Skin epidermis (tissue), 12 donors: ENCODE measurements at regions not wholly inside any gene's neighbourhood (a gene's known extent, or its start where the extent isn't known, plus 50 kb on each side); places are given as distances from the start of the nearest gene placed in this dataset.
"Not testable (repeated sequence)": the region's sequence is repeated elsewhere in the genome, so short reads cannot be mapped to it uniquely, and the experiment has no call there.

Experiments used
- H3K27ac ChIP-seq, 21 experiments: fragments of 200-600 bp; sonication (generic) in 11 of 21; one replicate each; pipeline ENCODE4 v1.5.0; 2020; ENCODE audit warnings: mild to moderate bottlenecking in 3 of 21, inconsistent platforms in 2 of 21, moderate library complexity in 2 of 21
- H3K4me3 ChIP-seq, 7 experiments: fragments of 200-600 bp; sonication (generic) in 2 of 7; one replicate each; pipeline ENCODE4 v1.5.0; 2020; ENCODE audit warnings: inconsistent platforms in 2 of 7, mild to moderate bottlenecking in 2 of 7, moderate library complexity in 1 of 7

DNA sequence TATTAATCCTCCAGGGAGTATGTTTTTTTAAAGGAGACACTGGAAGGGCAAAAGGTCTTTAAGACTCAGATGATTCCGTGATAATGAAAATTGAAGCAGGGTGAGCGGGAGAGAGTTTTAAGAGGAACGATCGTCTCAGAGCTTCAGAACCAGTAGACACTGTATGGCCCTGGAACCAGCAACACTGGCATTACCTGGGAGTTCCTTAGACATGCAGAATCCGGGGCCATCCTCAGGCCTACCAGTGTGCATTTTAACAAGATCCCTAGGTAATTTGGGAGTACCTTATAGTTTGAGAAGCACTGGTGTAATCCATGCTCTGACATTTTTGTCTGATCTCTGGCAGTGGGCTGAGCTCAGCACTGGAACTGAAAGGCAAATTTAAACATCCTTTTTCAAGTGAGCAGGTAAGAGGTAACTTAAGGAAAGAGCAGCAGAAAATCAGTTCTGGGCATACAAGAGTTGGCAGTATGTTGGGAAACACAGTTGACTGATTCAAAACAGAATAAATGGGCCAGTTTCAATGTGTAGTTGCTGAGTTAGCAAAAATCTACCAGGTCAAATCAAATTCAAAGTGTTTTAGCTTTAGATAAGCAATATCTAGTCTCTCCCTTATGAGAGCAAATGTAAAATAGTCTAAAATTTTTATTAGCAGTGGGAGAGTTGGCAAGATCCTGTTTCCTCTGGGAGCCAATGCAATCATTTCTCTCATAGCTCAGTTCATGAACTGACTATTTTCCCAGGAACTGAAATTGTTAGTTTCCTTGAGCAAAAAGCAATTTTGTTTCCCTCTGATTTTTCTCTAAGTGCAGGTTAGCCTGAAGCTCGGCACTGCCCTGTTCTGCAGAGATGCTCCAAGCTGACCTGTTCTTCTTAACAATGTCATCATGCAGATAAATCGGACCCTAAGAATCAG is 97.2 kb upstream of the ELMO1 start:
- Histone ChIP-seq H3K27ac (no peak overlapping the region), H3K4me3 (no peak overlapping the region)

DNA sequence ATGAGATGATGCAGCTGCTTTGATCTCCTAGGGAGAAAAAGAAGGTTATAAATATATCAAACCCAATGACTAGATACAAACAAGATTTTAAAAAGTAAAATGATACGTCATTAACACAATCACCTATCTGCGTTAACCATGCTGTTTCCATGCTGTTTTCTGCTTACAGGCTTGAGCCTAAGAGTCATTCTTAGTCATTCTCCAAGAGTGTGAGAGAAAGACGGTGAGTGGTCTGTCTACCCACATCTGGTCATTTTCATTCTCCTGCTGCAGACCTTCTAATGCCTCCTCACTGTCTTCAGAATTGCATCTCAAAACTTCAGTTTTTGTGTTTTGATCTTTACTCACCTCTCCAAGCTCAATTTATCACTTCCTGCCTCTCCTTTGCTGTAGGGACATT is 98.0 kb upstream of the ELMO1 start:
- Histone ChIP-seq H3K27ac (no peak overlapping the region), H3K4me3 (no peak overlapping the region)

DNA sequence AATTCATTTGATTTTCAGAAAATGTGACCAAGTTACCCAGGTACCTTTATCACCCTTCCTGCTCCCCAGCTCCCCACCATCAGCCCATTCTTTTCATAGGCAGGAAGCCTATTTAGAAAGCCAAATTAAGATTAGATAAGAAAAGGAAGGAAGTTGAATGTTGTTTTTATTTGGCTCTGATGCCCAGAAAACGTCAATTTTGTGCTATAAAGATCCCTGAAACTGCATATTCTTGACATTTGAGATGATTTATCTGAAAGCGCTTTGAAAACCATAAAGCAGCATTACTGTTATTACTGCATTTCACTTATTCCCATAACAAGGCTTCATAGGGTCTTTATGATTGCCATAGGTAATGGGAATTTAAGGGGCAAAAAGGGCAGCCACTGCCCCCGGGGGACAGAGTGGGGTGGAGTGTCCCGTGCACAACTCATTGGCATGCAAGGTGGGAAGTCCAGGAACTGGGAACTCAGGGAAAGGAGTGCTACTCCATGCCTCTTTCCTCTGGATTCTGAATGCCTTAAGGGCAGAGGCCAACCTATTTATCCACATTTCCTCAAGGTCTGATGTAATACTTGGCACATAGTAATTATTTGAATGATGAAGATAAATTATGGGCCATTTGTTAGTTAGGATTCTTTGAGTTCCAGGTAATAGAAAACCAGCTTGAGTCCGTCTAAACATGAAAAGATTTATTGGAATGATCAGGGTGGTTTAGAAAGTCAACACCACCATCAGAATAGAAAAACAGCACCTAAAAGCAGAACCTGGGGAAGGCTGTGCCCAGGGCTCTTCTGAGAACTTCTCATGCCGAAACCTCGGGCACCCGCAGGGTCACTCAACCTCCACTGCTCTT is 100.6 kb upstream of the ELMO1 start:
- H3K4me3 ChIP-seq: no peak overlapping the region
- H3K27ac ChIP-seq: no peak overlapping the region

DNA sequence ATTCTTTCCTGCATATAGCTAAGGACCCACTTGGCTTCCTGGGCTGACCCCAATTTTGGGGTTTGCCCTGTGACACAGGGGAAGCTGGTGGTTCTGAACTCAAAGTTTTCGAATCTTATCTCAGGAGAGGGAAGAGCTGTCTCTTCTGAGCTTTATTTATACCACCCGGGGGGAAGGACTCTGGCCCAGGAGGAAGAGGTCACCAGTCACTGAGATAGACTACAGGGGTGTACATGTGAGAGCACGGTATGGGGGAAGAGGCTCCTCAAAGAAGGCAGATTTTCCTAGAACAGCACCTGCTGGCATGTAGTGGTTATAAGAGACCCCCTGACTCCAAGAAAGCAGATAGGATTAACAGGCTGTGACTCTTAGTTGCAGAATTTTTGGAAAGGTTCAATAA is 101.8 kb upstream of the ELMO1 start:
- Histone ChIP-seq H3K4me3 (no peak overlapping the region), H3K27ac (no peak overlapping the region)

DNA sequence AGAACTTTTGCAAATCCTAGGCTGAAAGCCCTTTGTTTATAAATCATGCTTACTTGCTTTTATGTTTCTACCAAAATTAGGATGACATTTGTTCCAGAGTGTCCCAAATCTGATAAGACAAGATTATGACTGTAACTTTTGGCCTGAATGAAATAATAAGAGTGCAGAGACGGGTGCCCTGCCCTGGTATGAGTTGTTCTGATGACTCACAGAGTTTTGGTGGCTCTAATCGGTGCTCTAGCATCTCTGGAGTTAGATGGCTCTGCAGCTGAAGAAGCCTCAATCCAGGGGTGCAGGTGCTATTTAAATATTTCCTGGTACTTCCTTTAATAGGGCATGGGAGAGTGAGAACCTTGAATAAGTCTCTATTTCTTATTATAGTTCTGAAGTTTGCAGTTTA is 102.2 kb upstream of the ELMO1 start:
- no peak overlapping the region for H3K27ac ChIP-seq
- H3K4me3 ChIP-seq: no peak overlapping the region

DNA sequence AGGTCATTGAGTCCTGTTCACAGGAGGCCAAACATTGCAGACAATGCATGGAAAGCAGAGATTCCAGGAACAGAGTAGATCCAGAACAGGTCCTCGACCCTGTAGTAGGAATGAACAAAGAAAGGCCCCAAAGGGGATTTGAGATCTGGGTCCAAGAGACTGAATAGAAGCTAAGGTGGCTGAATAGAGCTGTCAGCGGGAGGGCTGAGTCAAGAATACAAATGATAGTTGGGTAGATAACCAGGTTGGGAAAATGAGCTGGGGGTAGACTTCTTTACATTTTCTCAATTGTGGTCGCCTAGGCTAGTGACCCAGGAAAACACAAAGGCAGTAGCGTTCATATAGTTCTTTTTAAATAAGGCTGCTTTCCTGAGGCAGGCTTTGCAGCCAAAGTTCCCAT is 103.4 kb upstream of the ELMO1 start:
- Histone ChIP-seq H3K4me3 (no peak overlapping the region), H3K27ac (no peak overlapping the region)

DNA sequence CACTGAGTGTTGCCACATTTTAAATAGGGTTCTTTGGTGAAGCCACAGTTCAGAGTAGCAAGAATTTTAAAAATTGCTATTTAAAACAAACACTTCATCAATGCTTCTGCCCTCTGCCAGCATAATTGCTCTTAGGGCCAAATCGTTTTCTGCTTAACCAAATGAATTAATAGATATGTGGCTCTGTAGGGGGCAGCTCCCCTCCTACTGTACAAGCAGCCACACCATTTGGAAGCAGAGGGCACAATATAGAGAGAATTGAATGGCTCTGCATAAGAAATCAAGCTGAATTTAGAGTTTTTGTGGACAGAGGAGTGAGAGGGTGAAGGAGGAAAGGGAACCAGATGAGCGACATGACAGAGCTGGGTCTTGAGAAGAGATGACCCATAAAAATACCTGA is 103.8 kb upstream of the ELMO1 start:
- not testable (repeated sequence) for H3K4me3 ChIP-seq, H3K27ac ChIP-seq

DNA sequence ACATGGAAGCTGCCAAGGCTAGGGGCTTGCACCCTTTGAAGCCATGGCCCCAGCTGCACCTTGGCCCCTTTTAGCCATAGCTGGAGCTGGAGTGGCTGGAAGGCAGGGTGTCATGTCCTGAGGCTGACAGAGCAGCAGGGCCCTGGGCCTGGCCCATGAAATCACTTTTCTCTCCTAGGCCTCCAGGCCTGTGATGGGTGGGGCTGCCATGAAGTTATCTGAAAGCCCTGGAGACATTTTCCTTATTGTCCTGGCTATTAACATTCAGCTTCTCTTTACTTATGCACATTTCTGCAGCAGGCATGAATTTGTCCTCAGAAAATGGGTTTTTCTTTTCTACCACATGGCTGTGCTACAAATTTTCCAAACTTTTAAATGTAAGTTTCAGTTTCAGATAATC is 106.9 kb upstream of the ELMO1 start:
- Histone ChIP-seq H3K4me3 (no peak overlapping the region), H3K27ac (no peak overlapping the region)

DNA sequence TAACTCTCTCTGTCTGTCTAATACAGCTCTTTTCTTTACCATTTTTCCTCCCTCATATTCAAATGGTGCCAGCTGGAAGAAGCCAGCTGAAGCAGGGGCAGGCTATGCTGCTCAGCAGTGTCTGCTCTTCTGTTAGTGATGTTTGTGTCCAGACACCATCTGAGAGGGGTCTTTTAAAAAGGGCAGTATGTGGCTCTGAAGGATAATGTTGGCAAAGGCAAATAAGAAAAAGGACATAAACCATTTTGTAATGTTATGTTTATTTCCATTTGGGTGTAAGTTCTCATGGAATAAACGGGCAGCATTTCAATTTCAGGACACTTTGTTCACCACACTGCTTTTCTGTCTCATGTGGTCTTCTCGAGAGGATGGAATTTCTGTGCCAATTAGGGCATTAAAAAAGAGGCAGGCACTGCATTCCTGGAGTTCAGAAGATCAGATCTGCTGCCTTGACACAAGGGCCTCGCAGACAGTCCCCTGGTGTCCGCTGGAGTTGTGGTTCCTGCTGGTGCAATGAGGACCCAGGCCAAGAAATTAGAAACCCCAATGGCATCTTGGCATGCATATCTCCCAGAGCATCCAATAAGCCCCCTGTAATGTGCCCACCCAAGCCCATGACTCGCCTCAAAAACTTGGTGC is 109.0 kb upstream of the ELMO1 start:
- no peak overlapping the region for H3K4me3 ChIP-seq
- H3K27ac ChIP-seq: no peak overlapping the region

DNA sequence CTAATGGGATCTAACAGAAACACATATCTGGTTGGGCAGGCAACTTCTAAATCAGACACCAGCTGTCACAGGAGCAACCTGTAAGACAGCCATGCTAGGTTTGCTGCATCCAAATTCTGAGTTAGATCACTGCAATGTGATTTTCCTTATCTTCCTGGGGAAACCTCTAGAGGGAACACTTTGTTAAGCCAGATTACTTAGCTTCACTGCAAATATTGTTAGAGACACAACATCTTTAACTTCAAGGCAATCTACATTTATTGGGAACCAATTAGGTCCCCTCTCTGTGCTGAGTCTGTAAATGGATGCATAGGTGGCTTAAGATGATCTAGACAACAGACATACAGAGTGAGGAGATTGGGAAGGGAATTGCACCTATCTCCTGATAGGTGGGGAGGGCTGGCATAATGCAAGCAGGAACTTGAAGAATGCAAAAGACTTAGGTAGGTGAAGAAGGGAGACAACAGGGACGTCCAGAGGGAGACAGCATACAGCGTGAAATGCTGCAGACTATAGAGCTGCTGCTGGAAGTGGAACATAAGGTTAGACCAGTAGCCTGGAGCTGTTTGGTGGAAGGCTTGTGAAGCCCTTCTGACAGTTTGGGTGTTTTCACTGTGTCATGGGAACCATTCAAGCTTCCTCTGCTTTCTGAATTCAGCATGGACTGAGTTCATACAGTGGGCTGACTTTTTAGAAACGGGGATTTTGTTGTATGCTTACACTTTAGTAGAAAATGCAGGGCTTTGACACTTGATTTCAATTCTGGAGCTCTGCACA is 109.8 kb upstream of the ELMO1 start:
- H3K4me3 ChIP-seq: no peak overlapping the region
- no peak overlapping the region for H3K27ac ChIP-seq

DNA sequence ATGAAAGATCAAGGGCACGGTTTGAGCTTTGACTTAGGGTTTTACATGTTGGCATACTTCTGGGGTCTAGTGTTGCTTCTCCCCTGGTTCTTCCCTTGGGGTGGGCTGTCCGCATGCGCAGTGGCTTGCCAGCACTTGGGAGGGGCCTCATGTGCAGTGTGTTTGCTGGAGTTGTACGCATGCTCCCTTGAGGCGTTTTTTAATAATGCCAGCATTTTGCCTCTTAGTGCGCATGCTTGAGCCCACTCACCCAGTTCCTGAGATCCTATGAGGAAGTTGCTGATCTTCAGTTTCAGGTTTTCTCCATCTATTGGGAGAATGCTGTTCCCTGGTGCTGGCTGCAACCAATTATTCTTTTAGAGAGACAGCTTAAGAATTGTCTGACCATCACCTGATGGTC is 113.4 kb upstream of the GPR141 start:
- Histone ChIP-seq H3K4me3 (no peak overlapping the region), H3K27ac (no peak overlapping the region)

DNA sequence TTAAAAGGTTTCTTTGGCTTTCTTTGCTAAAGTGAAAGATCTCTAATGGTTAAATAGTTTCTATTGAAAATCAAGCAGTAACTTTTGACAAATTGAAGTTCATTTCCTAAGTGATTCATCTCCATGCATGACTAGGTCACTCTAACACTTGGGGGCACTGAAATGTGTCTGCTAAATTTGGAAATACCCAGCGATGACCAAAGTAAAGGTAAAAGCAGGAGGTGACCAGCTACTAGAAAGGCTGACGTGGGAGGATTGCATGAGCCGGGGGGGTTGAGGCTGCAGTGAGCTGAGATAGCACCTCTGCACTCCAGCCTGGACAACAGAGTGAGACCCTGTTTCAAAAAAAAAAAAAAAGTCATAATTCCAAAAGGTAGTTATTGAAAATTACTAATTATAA is 111.8 kb upstream of the GPR141 start:
- no peak overlapping the region for H3K4me3 ChIP-seq
- no peak overlapping the region for H3K27ac ChIP-seq

DNA sequence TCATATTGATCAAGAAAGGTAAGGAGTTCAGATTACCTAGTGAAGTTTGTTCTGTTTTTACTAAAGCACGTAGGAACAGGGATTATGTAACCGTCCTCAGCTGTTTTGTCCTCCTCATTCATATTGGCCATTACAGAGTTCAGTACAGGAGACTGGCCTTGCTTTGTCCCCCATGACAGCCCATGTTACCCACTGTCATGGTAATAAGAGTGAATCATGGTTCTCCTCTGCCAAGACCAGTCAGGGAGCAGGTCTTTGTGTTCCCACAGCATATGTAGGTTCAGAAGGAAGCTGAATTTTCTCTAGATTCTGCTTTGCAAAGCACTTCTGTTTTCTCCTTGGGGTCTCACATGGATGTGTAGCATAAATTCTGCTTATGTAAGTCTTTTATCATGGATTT is 106.2 kb upstream of the GPR141 start:
- H3K4me3 ChIP-seq: no peak overlapping the region
- H3K27ac ChIP-seq: no peak overlapping the region

DNA sequence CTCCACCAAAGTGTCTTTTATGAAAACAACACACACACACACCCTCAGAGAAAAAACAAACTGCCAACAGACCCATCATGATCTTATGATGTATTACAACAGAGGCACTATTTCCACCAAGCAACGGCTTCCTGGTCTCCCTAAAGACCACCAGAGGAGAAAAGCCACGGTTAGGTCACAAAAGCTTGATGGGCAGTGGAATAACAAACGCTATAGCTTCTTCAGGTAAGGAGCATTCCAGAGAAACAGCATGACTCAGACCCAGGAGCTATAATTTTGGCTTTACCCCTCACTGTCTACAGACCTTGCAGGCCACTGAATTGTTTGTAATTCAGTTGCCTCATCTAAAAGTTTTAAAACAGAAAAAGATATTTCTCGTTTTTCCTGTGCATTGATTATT is 105.7 kb upstream of the GPR141 start:
- H3K27ac ChIP-seq: no peak overlapping the region

DNA sequence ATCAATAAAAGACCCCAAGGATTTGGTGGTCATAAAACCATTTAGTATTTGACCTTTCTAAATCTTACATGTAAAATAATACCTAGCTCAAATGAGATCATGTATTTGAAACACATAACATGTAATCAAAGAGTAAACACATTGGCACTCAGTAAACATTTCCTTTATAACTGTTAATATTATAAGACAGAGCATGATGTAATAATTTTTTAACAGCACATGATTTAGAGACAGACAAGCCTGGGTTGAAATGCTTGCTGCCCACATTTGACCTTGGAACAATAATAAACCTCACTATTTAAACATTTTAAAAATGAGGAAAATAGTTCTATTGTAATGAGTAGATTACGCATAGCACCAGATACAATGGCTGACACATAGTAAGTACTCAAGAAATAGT is 105.2 kb upstream of the GPR141 start:
- no peak overlapping the region for H3K4me3 ChIP-seq
- no peak overlapping the region for H3K27ac ChIP-seq

More for the DNA sequence above, 105.7 kb upstream of the GPR141 start:
- H3K4me3 ChIP-seq: no peak overlapping the region

DNA sequence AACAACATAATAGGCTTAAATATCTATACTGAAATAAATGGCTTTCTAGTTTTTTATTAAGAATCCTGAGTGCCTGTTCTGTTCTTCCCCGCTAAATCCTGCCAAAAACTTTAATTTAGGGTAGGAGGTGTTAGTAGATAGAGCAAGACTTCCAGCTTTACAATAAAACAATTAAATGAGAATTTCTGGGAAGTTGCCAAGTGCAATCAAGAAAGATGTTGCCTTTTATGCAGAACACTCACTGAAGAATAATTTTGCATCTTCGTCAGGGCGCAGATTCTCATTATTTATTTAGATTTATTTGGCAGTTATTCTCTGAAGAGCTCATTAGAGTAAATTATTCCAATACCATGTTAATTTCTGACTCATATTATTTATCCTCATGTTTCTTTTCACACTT is 103.2 kb upstream of the GPR141 start:
- H3K27ac ChIP-seq: no peak overlapping the region
- H3K4me3 ChIP-seq: no peak overlapping the region

DNA sequence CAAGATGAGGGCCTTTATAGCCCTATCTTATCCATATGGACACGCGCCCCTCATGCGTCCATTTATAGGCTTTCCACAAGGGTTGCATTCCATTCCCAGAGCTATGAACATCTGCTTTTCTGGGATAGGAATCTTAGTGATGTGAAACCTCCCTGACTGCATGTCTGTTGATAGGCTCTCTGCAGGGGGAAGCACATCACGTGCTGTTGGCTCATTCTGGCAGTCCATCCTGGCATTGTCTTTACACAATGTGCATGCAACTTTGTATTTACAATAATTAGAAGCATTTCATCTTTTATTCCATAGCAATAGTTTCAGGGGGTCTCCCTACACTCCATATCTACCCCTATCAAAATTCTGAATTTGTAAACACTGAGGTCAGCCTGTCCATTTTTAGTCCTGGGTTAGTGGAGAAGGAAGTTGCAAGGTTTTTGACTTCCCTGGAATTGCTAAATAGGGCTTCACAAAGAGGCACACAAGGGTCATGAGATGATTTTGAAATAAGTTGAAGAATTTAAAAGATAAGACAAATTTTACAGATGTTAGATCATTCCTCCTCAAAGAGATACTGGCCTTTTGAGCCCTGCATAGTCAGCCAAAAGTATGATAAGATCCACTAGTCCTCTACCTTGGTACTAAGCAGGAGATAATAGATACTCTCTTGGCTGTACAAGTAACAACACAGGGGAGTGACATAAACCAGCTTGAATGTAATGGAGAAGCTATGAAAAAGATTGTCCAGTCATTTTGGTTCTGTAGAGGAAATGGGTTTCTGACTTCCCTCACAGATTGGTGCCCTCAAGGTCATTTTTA is 98.7 kb upstream of the GPR141 start:
- not testable (repeated sequence) for H3K4me3 ChIP-seq, H3K27ac ChIP-seq

DNA sequence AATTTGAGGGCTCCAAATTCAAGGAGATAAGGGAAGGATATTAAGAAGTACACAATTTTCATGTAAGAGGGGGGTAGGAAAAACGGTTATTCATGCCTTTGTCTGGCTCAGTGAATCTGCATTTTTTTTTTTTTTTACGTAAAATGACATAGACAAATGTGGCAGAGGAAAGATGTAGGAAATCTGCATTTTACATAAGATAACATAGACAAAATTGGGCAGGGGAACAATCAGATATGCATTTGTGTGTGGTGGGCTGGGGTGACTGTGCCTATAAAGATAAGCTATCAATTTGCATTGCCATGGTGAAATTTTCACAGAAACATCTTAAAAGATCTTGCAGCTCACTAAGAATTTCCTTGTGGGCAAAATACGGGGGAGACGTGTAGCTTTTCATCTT is 92.7 kb upstream of the GPR141 start:
- Histone ChIP-seq H3K4me3 (no peak overlapping the region), H3K27ac (no peak overlapping the region)

DNA sequence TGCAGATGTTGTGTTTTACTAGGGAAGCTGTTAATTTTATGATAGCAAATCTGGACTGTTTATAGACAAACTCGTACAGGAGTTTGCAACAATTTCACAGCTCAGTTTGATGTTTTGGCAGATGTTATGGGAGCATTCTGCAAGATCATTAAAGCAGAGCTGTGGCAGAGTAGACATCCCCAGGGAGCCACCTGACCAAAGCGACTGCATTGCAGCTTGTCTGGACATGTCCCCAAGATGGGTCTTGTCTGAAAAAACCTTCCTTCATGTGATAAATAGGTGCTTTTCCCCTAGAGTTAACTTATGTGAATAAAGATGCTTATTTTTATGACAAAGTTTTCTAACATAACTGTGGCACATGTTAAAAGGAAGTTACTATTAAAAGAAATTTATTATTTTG is 91.2 kb upstream of the GPR141 start:
- H3K4me3 ChIP-seq: no peak overlapping the region
- no peak overlapping the region for H3K27ac ChIP-seq
